ENCODE measurements at regions not wholly inside any gene's neighbourhood (a gene's known extent, or its start where the extent isn't known, plus 50 kb on each side); places are given as distances from the start of the nearest gene placed in this dataset.
"Not testable (repeated sequence)": the region's sequence is repeated elsewhere in the genome, so short reads cannot be mapped to it uniquely, and the experiment has no call there.

DNA sequence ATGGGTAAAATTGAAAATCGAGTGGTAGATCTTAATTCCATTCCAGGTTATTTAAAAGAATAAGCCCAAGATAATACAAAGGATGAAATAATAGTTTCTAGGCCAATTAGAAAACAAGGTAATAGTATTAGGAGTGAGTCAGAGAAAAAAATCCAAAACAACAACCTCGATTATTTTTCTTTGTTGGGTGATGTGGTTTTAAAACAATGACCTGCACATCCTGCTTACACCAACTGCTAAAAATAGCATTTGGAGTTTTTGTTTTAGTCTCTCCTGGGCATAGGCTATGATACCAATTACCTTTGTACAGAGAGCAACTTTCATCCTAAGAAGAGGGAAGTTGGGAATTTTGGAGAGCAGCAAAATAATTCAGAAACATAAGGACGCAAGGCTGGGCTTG, 101.7 kb upstream of the MYO10 start:
- no peak for DNase-seq

DNA sequence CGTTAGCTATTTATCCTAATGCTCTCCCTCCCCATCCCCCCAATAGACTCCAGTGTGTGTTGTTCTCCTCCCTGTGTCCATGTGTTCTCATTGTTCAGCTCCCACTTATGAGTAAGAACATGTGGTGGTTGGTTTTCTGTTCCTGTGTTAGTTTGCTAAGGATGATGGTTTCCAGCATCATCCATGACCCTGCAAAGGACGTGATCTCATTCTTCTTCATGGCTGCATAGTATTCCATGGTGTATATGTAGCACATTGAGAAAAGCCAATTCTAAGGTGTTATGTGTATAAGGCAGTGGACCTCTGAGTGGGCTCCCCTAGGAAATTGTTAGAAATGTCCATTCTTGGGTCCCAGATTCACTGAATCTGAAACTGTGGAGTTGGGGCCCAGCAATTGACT, 103.1 kb upstream of the MYO10 start:
- no peak for DNase-seq

DNA sequence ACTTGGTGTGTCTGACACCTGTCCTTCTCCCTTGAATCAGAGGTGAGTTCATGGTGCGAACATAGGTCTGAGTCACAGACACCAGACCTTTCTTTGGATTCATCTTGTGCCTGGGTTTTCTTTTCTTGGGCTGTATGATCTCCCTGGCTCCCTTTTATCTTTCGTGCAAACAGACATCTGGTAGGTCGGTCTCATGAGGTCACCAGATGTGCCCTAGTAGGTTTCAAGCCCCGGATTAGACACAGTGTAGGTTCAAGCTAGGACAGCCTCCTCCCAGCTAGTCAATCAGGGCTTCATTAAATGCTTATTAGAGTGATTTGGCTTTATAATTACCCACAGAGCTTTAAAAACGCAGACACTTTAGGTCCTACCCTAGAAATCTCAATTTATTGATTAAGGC, 106.0 kb upstream of the MYO10 start:
- DNase-seq: no peak

DNA sequence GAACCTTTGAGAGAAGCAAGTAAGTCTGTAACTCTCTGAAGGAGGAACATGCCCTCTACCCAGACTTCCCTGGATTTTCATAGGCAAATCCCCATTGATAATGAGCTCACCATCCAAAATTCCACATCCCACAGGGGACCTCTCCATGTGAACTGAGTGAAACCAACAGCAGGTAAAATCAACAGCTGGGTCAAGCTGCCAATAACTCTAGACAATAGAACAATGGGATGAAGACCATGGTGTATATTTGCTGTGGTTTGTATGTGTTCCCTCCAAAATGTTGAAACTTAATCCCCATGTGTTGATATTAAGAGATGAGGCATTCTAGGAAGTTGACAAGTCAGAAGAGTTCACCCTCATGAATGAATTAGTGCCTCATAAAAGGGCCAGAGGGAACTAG, 110.2 kb upstream of the MYO10 start:
- DNase-seq: no peak

DNA sequence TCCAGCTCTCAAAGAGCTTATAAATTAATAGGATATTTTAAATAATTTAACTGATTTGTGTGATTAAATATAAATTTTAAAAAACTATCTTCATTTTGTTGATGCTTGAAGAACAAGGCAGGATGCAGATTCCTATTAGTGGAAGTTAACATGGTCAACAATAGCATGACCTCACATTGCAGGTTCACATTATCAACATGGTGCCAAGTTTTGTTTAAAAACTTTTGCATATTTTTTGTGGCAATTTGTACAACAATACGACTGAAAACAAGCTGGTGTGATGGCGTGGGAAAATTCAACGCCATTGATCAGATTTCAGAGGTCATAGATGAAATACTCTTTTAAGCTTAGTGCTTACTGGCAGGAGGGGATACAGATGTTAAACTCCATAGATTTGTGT, 114.1 kb upstream of the MYO10 start:
- DNase-seq: no peak

DNA sequence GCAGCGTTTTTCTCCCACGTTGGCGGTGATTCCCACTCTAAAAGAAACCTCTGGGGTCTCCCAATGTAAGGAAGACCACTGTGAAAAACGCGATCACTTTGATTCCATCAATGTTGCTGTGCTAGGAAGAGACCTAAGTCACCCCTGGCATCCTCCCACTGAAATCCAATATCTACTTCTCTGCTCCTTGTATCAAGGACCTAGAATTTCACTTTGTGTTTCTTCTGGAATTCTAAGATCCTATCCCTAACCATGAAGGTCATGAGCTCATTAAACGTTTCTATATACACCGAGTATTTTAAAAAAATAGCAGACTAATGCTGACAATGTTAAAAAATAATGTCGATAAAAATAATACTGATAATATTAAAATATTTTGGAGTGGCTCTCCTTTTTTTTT, 118.8 kb upstream of the MYO10 start:
- no peak for DNase-seq

DNA sequence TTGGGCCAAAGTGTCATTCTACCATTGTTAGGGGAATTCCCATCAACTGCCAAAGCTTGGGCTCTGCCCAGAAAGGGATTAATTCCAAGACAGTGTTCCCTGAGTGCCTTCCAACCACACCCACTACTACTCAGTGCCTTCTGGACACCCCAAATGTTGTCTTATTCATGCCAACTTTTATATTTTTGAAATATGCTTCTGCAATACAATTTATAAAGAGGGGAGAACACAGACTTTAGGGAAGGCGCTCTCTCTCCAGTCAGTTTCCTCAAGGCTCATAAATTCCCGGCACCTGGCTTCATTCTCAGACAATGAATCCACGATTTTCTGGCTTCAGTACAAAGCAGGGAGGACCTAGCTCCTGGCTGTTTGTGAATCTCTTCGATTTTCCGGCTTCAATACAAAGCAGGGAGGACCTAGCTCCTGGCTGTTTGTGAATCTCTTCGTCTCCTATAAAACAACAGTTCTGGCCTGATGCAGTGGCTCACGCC, 120.1 kb upstream of the MYO10 start:
- DNase-seq: no peak

DNA sequence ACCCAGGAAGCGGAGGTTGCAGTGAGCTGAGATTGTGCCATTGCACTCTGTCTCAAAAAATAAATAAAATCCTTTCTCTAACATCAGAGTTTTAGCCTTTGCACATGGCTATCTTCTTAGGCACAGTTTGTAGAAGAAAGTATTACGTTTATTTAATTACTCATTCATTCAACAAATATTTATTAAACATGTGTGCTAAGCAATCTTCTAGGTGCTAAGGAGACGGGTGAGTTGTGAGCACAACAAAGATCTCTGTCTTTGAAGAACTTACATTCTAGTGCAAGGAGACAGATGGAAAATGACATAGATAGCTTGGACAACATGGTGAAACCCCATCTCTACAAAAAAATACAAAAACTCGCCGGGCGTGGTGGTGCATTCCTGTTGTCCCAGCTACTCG, 122.3 kb upstream of the MYO10 start:
- DNase-seq: no peak

DNA sequence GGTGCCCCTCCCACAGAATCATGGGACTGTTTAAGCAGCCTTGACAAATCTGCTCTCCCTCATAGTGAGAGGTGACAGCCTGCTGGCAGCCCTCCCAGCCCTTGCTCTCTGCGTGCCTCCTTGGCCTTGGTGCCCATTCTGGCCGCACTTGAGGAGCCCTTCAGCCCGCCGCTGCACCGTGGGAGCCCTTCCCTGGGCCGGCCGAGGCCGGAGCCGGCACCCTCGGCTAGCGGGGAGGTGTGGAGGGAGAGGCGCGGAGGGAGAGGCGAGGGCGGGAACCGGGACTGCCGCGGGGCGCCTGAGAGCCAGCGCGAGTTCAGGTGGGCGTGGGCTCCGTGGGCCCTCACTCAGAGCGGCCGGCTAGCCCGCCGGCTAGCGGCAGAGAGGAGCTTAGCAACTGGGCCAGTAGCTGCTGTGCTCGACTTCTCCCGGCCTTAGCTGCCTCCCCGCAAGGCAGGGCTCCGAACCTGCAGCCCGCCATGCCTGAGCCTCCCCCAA, 125.9 kb upstream of the MYO10 start:
- no peak for DNase-seq

DNA sequence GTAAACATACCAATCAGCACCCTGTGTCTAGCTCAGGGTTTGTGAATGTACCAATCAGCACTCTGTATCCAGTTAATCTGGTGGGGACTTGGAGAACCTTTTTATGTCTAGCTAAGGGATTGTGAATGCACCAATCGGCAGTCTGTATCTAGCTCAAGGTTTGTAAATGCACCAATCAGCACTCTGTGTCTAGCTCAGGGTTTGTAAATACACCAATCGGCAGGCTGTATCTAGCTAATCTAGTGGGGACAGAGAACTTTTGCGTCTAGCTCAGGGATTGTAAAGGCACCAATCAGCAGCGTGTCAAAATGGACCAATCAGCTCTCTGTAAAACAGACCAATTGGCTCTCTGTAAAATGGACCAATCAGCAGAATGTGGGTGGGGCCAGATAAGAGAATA, 126.7 kb upstream of the MYO10 start:
- DNase-seq: not testable (repeated sequence)

DNA sequence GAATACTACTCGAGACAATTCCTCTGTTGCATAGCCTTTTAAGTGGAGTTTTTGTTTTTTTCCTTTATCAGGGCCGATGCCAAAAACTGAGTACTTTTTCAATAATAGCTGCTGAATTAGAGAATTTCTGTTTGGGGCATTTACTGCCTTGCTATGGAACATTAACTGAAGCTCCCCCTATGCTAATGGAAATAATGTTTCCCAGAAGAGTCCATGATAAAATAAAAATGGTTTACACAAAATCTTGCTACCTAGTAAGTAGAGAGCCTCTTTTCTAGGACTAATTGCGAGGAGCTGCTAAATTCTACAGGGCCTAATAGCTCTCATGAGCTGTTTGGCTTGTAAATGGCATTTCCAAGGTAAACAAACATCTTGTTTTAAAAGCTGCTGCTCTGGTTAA, 128.2 kb upstream of the MYO10 start:
- no peak for DNase-seq

DNA sequence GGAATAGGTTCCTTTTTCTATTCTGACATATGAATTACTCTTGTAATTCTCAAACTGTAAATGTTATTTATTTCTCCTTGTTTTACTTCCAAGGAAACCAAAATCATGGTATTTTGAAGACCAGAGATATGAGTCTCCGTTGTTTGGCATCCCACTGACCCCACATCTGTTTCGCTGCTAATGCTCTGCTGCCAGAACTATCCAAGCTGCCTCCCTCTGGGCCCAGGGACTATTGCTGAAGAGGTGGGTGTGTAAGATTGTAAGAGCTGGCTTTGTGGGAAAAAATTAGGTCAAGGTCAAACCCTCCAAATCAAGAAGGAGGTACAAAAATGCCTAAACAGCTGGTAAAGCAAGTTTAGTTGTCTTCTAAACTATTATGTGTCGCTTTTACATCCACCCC, 129.4 kb upstream of the MYO10 start:
- DNase-seq: no peak

DNA sequence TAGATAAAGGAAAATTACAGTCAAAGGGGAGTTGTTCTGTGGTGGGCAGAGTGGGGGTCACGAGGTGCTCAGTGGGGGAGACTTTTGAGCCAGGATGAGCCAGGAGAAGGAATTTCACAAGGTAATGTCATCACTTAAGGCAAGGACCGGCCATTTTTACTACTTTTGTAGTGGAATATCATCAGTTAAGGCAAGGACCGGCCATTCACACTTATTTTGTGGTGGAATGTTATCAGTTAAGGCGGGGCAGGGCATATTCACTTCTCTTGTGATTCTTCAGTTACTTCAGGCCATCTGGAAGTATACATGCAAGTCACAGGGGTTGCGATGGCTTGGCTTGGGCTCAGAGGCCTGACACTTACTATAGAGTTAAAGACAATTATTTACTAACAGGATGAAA, 129.9 kb upstream of the MYO10 start:
- not testable (repeated sequence) for DNase-seq

DNA sequence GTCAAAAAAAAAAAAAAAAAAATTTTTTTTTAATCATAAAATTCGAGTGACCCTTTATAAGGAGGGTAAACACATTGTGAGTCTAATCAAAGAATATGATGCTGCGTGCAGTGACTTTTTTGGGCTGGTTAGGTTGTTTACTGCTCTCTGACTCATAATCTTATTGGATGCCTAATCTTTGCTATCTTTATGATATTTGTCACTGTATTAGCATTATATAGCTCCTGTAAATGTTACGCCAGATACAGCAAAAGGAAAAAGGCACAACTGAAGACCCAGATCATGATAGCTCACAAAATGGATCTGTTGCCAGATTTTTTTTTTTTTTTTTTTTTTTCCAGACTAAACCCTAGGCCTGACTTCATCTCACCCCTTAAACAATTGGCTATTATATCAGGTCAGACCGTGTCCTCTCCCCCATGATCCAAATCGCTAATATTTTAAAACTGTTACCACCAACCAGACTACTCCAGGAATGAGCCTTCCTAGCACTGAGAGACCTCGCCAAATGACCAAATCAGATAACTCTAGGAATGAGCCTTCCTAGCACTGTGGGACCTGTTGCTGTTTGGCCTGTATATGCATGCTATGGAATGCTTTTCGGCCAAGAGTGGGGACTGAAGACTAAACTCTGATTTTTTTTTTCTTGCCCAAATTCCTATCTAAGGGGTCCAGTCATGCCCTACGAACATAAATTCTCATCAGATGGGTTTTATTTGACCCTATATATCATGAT, 131.7 kb upstream of the MYO10 start:
- DNase-seq: no peak

DNA sequence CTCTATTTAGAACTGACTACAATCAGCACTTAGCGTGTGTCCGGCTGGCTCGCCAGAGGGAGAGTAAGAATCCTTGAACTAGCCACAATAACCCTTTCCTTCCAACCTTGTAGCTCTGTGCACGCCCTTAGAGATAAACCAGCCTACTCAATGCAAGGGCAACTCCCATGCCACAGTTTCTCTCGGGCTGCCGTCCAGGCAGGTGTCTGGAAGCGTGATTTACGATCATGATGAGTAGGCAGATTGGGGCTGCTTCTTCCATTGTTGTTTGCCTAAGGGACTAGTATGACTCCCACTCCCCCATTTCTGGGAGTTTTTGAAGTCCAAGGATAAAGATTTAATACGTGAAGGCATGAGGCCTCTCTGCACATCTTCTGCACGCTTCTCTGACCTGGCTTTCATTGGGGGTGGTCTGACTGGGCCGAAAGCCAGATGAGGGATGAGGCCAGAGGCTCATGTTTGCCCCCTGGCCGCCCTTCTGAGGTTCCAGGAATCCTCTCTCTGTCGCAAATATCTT, 134.0 kb upstream of the MYO10 start:
- DNase-seq: no peak

DNA sequence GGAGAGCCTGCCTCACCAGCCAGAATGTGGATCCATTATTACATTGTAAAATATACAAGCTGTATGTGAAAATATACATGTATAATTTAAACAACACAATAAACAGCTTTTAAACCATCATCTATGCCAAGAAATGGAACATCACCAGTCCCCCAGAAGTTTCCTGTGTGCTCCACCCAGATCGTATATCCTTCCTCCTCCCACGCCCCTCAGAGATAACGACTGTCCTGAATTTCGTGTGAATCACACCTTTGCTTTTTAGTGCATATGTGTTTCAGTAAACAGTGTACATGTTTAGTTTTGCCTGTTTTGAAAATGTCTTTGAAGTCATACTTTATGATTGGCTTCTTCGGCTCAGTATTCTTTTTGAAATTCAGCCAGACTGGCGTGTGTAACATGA, 134.6 kb upstream of the MYO10 start:
- DNase-seq: no peak

DNA sequence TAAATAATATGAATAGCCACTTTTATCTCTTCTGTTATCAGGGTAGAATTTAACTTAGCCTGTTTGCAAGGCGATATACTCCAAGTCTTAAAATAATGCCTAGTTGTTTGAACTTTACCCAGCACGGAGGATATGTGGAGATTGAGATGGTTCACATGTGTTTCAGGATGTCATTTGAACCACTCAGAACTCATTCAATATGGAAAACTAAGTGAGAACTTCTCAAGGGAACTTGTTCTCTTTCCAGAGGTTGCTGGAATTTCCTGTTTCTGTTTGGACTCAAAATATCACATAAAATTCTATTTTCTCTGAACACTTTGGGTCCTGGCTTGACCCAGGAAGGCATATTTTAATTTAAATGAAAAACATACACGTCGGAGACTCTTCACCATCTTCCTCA, 139.1 kb upstream of the MYO10 start:
- DNase-seq: no peak

DNA sequence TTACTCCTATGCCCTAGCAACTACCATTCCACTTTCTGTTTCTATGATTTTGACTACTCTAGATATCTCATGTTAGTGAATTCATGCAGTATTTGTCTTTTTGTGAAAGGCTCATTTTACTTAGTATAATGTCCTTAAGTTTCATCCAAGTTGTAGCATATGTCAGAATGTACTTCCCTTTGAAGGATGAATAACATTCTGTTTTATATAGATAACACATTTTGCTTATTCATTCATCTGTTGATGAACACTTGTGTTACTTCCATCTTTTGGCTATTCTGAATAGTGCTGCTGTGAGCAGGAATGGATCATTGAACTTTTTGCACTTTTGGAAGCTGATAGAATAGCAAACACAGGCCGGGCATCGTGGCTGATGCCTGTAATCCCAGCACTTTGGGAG, 140.2 kb upstream of the MYO10 start:
- DNase-seq: no peak

DNA sequence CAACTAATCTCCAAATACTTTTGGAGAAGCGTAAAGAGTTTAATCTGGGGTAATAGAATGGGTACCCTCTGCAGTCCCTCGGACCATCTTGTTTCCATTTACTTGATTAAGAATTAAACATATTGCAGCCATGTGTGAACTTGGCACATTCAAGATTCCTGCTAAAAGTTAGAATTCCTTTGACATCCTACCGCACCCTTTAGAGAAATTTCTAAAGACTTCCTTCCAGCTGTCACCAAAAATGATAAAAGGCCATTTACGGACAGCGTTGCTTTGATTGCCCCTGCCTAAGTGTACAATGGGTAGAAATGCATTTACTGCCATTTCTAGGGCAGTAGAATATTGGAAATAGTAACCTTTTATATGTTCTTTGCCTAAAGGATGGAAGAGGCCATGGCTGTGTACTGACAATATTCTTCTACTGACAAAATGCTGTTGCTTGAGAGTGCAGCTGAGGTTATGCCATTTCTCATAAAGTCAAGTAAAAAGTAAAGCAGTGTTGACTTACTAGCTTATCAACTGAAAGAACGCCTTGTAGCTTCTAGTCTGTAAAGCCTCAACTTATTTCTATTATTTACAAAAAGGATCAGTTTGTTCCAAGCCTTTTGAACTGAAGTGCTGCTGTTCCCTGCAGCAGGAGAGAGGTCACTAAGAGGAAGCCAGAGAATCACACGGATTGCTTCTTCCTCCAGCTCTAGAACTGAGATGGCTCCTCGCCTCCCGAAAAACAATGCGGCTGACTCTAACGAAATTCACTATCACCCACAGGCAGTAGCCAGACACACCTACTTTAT, 139.8 kb upstream of the BASP1 start:
- no peak for DNase-seq

DNA sequence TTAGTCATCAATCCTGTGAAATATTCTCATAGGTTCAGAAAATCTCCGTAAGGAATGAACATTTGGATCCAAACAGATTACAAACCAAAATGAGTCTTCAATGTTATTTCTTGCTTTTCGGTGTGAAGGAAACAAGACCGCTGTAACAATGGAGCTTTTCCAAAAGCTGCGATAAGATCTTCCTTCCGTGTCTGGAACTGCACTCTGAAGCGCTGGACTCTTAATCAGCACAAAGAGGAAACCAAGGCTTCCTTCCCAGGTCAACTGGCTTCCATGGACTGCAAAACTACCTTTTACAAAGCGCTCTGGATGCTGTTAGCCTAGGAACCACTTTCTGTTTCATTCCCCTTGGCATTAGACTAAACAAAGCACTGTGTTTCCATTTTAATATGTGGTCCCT, 137.9 kb upstream of the BASP1 start:
- DNase-seq: no peak

DNA sequence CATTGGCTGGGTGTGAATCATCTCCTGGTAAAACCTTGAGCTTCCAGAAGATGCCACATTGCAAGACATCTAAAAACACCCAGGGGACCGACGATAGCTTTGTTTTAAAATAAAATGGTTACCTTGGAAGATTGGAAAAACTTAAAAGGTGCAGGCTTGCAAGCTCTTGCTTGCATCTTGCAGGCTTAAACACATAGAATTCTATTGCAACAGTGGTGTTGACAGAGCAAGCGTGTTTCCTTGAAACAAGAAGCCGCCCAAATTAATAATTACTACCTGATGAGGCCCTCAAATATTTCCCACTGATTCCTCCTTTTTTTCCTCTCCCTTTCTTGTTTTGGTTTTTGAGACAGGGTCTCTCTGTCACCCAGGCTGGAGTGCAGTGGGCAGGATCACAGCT, 137.1 kb upstream of the BASP1 start:
- DNase-seq: no peak

DNA sequence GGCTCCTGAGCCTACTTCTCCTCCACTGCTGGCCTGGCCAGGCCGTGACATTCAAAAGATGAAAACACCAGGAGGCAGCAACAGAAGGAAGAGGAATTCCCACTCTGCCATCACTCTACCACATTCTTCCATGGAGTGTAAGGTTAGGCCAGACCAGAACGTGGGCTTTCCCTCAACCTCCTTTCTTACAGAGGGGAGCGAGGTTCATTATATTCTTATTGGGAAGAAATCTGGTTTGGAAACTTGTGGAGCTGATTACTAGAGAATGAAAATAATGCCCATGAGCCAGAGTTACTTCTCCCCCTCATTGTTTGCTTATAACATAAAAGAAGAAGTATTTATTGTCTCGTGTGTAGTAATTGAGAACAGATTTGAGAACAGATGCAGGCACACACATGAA, 136.3 kb upstream of the BASP1 start:
- no peak for DNase-seq

DNA sequence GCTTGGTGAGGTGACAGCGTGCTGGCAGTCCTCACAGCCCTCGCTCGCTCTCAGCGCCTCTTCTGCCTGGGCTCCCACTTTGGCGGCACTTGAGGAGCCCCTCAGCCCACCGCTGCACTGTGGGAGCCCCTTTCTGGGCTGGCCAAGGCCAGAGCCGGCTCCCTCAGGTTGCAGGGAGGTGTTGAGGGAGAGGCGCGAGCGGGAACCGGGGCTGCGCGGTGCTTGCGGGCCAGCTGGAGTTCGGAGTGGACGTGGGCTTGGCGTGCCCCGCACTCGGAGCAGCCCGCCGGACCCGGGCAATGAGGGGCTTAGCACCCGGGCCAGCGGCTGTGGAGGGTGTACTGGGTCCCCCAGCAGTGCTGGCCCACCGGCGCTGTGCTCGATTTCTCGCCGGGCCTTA, 134.2 kb upstream of the BASP1 start:
- DNase-seq: not testable (repeated sequence)

DNA sequence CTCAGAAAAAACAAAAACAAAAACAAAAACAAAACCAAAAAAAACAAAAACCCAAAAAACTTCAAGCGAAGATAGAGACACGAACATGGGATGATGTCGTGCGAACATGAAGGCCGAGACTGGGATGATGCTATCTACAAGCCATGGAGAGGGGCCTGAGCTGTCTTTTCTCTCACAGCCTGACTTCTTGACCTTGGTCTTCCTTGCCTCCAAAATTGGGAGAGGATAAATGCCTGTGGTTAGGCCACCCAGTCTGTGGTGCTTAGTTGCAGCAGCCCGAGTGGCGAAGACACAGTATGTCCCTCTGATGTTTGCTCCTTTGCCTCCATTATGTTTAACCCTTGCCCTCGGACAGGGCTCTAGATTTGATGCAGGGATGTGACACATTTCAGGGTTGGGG, 130.4 kb upstream of the BASP1 start:
- DNase-seq: no peak
